HUES6 (cell line): ENCODE measurements at regions not wholly inside any gene's neighbourhood (a gene's known extent, or its start where the extent isn't known, plus 50 kb on each side); places are given as distances from the start of the nearest gene placed in this dataset.

ENCODE experiments used
- H3K27ac ChIP-seq: 2 replicates; pipeline ENCODE4 v1.7.0; 2013; ENCODE audit warnings: low read depth, mild to moderate bottlenecking, low read length, inconsistent platforms
- H3K27me3 ChIP-seq: 2 replicates; pipeline ENCODE4 v1.6.1; 2013; ENCODE audit warnings: low read length; ENCODE audit not compliant: control insufficient read depth, insufficient read depth
- H3K36me3 ChIP-seq: 2 replicates; pipeline ENCODE4 v1.6.1; 2013; ENCODE audit warnings: low read length; ENCODE audit not compliant: control insufficient read depth, insufficient read depth
- H3K4me1 ChIP-seq: 2 replicates; pipeline ENCODE4 v1.6.1; 2013; ENCODE audit warnings: low read length; ENCODE audit not compliant: control insufficient read depth, insufficient read depth
- H3K4me3 ChIP-seq: 2 replicates; pipeline ENCODE4 v1.5.1; 2013; ENCODE audit warnings: low read depth, low read length
- H3K9ac ChIP-seq: one replicate; pipeline ENCODE4 v1.6.1; 2013; ENCODE audit warnings: mild to moderate bottlenecking, low read length
- H3K9me3 ChIP-seq: 2 replicates; pipeline ENCODE4 v1.6.1; 2013; ENCODE audit warnings: low read depth, low read length; ENCODE audit not compliant: control insufficient read depth, insufficient read depth

- Histone ChIP-seq H3K27me3 (no peaks in the 10 kb centered on the region), H3K27ac (no peak overlapping the region), H3K9ac (no peak overlapping the region), H3K36me3 (no peaks in the 10 kb centered on the region), H3K9me3 (no peaks in the 10 kb centered on the region), H3K4me3 (no peak overlapping the region), H3K4me1 (peaks cover 4% of the 10 kb centered on the region; the same call in 1 of the 2 replicates)
Observed at GRCh38 chr13:84315527-84315926, 433.3 kb upstream of the SLITRK1 start.

- no peak overlapping the region for H3K9ac ChIP-seq
- no peak overlapping the region for H3K4me3 ChIP-seq
- H3K36me3 ChIP-seq, result no peaks in the 10 kb centered on the region
- no peaks in the 10 kb centered on the region for H3K4me1 ChIP-seq
- H3K27me3 ChIP-seq, result no peaks in the 10 kb centered on the region
- H3K9me3 ChIP-seq, result no peaks in the 10 kb centered on the region
- no peak overlapping the region for H3K27ac ChIP-seq
Observed at GRCh38 chr13:84303035-84303434, 420.8 kb upstream of the SLITRK1 start.

- Histone ChIP-seq H3K27ac (no peak overlapping the region), H3K36me3 (no peaks in the 10 kb centered on the region), H3K9ac (no peak overlapping the region), H3K4me1 (0 out of 2 replicates have a peak, but pooled peaks cover 4% of the 10 kb centered on the region), H3K27me3 (no peaks in the 10 kb centered on the region), H3K9me3 (no peaks in the 10 kb centered on the region), H3K4me3 (no peak overlapping the region)
Observed at GRCh38 chr13:84297251-84297650, 415.0 kb upstream of the SLITRK1 start.

- no peaks in the 10 kb centered on the region for H3K9me3 ChIP-seq
- no peaks in the 10 kb centered on the region for H3K36me3 ChIP-seq
- H3K9ac ChIP-seq, result no peak overlapping the region
- H3K4me3 ChIP-seq, result no peak overlapping the region
- no peaks in the 10 kb centered on the region for H3K27me3 ChIP-seq
- no peak overlapping the region for H3K27ac ChIP-seq
- H3K4me1 ChIP-seq, result 0 out of 2 replicates have a peak, but pooled peaks cover 4% of the 10 kb centered on the region
Observed at GRCh38 chr13:84296401-84296800, 414.1 kb upstream of the SLITRK1 start.

- H3K36me3 ChIP-seq, result no peaks in the 10 kb centered on the region
- no peak overlapping the region for H3K27ac ChIP-seq
- H3K9ac ChIP-seq, result no peak overlapping the region
- H3K9me3 ChIP-seq, result no peaks in the 10 kb centered on the region
- H3K4me1 ChIP-seq, result 0 out of 2 replicates have a peak, but pooled peaks cover 4% of the 10 kb centered on the region
- no peak overlapping the region for H3K4me3 ChIP-seq
- no peaks in the 10 kb centered on the region for H3K27me3 ChIP-seq
Observed at GRCh38 chr13:84294576-84294975, 412.3 kb upstream of the SLITRK1 start.

- H3K4me3 ChIP-seq, result no peak overlapping the region
- no peaks in the 10 kb centered on the region for H3K27me3 ChIP-seq
- H3K4me1 ChIP-seq, result no peaks in the 10 kb centered on the region
- no peaks in the 10 kb centered on the region for H3K36me3 ChIP-seq
- no peak overlapping the region for H3K27ac ChIP-seq
- H3K9me3 ChIP-seq, result no peaks in the 10 kb centered on the region
- no peak overlapping the region for H3K9ac ChIP-seq
Observed at GRCh38 chr13:84290386-84290785, 408.1 kb upstream of the SLITRK1 start.

- Histone ChIP-seq H3K27ac (no peak overlapping the region), H3K27me3 (no peaks in the 10 kb centered on the region), H3K4me1 (no peaks in the 10 kb centered on the region), H3K4me3 (no peak overlapping the region), H3K36me3 (no peaks in the 10 kb centered on the region), H3K9ac (no peak overlapping the region), H3K9me3 (no peaks in the 10 kb centered on the region)
Observed at GRCh38 chr13:84279166-84279565, 396.9 kb upstream of the SLITRK1 start.

GRCh38 chr13:84272877-84273562 lies 390.7 kb upstream of the SLITRK1 start:
- Histone ChIP-seq H3K27ac (no peak overlapping the region), H3K9me3 (no peaks in the 10 kb centered on the region), H3K4me3 (no peak overlapping the region), H3K27me3 (no peaks in the 10 kb centered on the region), H3K9ac (no peak overlapping the region), H3K4me1 (no peaks in the 10 kb centered on the region), H3K36me3 (no peaks in the 10 kb centered on the region)

GRCh38 chr13:84265257-84265764 lies 383.0 kb upstream of the SLITRK1 start:
- no peaks in the 10 kb centered on the region for H3K36me3 ChIP-seq

GRCh38 chr13:84263354-84264069 lies 381.2 kb upstream of the SLITRK1 start:
- Histone ChIP-seq H3K9ac (no peak overlapping the region), H3K27me3 (no peaks in the 10 kb centered on the region), H3K9me3 (no peaks in the 10 kb centered on the region), H3K36me3 (no peaks in the 10 kb centered on the region), H3K27ac (no peak overlapping the region), H3K4me3 (no peak overlapping the region), H3K4me1 (no peaks in the 10 kb centered on the region)

More at GRCh38 chr13:84265257-84265764, 383.0 kb upstream of the SLITRK1 start:
- H3K9ac ChIP-seq, result no peak overlapping the region
- no peaks in the 10 kb centered on the region for H3K9me3 ChIP-seq
- no peak overlapping the region for H3K4me3 ChIP-seq
- no peaks in the 10 kb centered on the region for H3K4me1 ChIP-seq
- no peaks in the 10 kb centered on the region for H3K27me3 ChIP-seq
- H3K27ac ChIP-seq, result no peak overlapping the region

- Histone ChIP-seq H3K9ac (no peak overlapping the region), H3K4me1 (no peaks in the 10 kb centered on the region), H3K27ac (no peak overlapping the region), H3K9me3 (peaks cover 15% of the 10 kb centered on the region), H3K4me3 (no peak overlapping the region), H3K36me3 (no peaks in the 10 kb centered on the region), H3K27me3 (no peaks in the 10 kb centered on the region)
Observed at GRCh38 chr13:84255226-84255797, 373.0 kb upstream of the SLITRK1 start.
